Fibroblast of villous mesenchyme (primary cell): ENCODE measurements at regions not wholly inside any gene's neighbourhood (a gene's known extent, or its start where the extent isn't known, plus 50 kb on each side); places are given as distances from the start of the nearest gene placed in this dataset.

ENCODE experiments used
- DNase-seq: peaks from one replicate; pipeline ENCODE4 v3.0.0-alpha.2; 2010; ENCODE audit warnings: low read depth
- H3K4me3 ChIP-seq: 2 replicates; pipeline ENCODE4 v1.5.1; 2011; ENCODE audit warnings: low read depth, mild to moderate bottlenecking, low read length
- TF ChIP-seq, protein P1 (sequence below): IDR thresholded peaks from 2 replicates; pipeline ENCODE4 v1.5.1; 2012; ENCODE audit warnings: low read depth, mild to moderate bottlenecking, low read length; ENCODE audit not compliant: insufficient read depth

GRCh38 chr22:49097171-49097925, 730.3 kb downstream of the BRD1 start:
- TF ChIP-seq, protein P1, sequence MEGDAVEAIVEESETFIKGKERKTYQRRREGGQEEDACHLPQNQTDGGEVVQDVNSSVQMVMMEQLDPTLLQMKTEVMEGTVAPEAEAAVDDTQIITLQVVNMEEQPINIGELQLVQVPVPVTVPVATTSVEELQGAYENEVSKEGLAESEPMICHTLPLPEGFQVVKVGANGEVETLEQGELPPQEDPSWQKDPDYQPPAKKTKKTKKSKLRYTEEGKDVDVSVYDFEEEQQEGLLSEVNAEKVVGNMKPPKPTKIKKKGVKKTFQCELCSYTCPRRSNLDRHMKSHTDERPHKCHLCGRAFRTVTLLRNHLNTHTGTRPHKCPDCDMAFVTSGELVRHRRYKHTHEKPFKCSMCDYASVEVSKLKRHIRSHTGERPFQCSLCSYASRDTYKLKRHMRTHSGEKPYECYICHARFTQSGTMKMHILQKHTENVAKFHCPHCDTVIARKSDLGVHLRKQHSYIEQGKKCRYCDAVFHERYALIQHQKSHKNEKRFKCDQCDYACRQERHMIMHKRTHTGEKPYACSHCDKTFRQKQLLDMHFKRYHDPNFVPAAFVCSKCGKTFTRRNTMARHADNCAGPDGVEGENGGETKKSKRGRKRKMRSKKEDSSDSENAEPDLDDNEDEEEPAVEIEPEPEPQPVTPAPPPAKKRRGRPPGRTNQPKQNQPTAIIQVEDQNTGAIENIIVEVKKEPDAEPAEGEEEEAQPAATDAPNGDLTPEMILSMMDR: no peak
- no peak overlapping the region for H3K4me3 ChIP-seq
- no peak for DNase-seq

DNA sequence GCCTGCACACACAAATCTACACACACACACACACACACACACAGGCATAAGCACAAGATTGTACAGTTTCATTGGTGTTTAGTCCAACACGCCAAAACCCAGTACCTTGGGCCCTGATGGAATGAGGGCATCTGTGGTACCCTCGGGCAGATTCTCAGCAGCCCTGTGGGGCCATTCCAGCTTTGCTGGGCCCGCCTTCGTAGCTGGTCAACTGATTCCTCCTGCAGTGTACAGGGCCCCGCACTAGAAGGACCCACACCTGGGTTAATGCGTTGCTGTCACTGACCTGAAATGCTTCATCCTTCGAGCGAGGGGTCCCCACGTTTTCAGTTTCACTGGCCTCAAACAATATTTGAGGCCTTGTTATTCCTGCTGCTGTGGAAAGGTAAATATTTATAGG, 731.2 kb downstream of the BRD1 start:
- no peak for DNase-seq
- TF ChIP-seq, protein P1: no peak
- H3K4me3 ChIP-seq: no peak overlapping the region

GRCh38 chr22:49095366-49095765, 732.3 kb downstream of the BRD1 start:
- DNase-seq: no peak
- TF ChIP-seq, protein P1: no peak
- no peak overlapping the region for H3K4me3 ChIP-seq

DNA sequence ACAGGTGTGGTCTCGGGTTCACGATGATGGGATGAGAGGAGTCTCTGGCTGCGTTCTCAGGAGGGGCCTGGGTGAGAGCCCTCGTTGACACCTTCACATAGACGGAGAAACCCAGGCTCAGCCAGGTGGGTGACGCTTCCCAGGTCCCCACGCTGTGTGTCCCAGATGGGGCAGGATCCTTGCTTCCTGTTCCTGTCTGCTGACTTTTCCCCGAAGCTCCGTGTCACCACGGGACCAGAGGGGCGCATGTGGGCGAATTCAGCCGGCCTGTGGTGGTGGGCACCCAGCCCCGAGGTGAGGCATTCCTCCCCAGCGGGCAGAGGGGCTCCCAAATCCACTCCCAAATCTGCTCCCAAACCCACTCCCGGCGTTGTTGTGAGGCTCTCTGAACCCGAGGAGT, 732.8 kb downstream of the BRD1 start:
- no peak for DNase-seq
- TF ChIP-seq, protein P1: no peak
- H3K4me3 ChIP-seq: no peak overlapping the region

DNA sequence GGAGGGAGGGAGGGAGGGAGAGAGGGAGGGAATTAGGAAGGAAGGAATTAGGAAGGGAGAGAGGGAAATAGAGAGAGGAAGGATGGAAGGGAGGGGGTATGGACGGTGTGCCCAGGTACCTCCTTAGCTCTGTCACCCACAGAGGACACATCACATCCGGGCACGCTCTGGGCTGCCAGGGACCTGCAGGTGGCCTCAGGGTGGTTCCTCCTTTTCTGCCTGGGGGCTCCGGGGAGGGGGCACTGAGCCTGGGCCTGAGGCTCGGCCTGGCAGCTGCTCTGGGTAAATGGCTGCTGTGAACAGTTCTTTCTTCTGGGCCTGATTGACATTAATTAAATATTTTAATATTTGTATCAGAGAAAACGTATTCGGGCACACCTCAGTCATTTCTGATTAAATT, 733.5 kb downstream of the BRD1 start:
- TF ChIP-seq, protein P1: no peak
- DNase-seq: no peak
- H3K4me3 ChIP-seq: no peak overlapping the region

DNA sequence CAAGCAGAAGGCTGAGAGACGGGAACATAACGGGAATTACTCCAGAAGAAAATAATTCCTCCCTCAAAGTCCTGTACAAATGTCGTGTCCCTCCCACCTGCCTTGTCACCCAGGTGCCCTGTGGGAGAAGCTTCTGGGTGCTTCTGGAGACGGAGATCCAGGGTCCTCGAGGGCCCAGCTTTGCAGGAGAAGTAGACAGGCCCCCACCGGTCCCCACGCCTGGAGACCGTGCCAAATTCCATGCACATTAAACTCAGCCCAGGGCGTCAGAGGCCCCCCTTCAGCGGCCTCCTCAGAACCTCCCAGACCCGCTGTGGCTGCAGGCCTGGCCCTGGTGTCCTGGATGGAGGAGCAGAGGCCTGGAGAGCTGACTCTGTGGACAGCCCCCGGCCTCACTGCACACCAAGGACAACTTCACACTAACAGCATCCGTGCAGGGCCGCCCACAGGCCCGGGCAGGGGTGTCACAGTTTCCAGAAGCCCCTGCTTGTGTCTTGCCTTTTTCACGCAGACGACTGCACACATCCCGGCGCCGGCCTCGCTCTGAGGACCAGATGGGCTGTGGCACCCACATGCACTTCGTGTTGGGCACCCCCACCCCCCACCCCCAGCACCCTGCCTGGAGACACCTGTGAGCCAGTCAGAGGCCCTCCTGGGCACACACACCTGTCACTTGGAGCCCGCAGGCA, 734.3 kb downstream of the BRD1 start:
- no peak overlapping the region for H3K4me3 ChIP-seq
- DNase-seq: no peak
- TF ChIP-seq, protein P1: no peak

GRCh38 chr22:49092716-49093115, 735.0 kb downstream of the BRD1 start:
- DNase-seq: no peak
- TF ChIP-seq, protein P1: no peak
- H3K4me3 ChIP-seq: no peak overlapping the region
